ENCODE measurements at regions not wholly inside any gene's neighbourhood (a gene's known extent, or its start where the extent isn't known, plus 50 kb on each side); places are given as distances from the start of the nearest gene placed in this dataset.

DNA sequence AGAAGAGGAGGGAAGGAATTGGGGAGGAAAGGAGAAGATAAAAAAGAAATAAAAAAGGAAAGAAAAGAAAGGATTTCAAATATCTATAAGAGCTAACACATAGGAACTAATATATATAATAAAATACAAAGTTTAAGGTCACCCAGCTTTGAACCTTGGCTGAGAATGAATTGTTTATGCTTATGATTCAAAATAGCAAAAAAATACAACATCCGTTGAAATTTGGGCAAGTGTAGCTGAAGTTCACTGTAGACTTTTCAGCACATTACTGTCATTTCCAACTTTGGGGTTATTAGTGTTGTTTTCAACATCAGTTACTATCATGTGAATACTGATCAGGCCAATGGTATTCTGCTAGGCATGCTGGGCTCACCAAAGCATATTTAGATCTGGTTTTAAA lies 395.2 kb upstream of the INTU start:
- H3K9me3 ChIP-seq (ENCODE audit: control insufficient read depth in 4 of 4, insufficient read depth in 3 of 4, low read length in 3 of 4): no peaks in the 10 kb centered on the region

DNA sequence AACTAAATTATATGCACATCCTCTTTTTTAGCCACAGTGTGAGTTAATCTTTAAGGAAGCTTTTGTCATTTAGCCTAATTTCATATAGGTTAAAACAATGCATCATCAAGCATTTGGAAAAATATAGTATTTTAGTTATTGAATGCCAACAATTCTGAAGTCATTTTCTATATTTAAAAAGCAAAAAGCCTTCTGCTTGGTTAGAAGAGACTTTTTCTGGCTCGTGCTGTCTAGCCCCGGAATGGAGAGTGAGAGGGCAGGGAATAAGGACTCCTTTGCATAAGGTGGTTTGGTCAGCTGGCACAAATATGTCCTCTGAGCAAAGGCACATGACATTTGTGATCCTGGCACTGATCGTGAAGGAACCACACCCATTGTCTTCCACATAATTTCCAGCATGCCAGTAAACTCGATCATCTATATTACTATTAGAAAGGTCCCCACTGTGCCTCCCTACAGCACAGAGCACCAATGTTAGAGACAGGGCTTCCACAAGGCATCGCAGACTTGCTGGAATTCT lies 393.7 kb upstream of the INTU start:
- TF ChIP-seq, protein P1, sequence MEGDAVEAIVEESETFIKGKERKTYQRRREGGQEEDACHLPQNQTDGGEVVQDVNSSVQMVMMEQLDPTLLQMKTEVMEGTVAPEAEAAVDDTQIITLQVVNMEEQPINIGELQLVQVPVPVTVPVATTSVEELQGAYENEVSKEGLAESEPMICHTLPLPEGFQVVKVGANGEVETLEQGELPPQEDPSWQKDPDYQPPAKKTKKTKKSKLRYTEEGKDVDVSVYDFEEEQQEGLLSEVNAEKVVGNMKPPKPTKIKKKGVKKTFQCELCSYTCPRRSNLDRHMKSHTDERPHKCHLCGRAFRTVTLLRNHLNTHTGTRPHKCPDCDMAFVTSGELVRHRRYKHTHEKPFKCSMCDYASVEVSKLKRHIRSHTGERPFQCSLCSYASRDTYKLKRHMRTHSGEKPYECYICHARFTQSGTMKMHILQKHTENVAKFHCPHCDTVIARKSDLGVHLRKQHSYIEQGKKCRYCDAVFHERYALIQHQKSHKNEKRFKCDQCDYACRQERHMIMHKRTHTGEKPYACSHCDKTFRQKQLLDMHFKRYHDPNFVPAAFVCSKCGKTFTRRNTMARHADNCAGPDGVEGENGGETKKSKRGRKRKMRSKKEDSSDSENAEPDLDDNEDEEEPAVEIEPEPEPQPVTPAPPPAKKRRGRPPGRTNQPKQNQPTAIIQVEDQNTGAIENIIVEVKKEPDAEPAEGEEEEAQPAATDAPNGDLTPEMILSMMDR (IDR thresholded peaks at IDR 0.05; ENCODE audit: control extremely low read depth, extremely low read depth): no peak
- no peaks in the 10 kb centered on the region for H3K27me3 ChIP-seq (ENCODE audit: control insufficient read depth in 3 of 3, insufficient read depth in 3 of 3, low read length in 2 of 3)
- H3K4me1 ChIP-seq (ENCODE audit: control insufficient read depth in 5 of 5, insufficient read depth in 5 of 5, low read length in 5 of 5): peaks cover 0 to 9% (median 0%) of the 10 kb centered on the region in 5 donors
- ATAC-seq (ENCODE audit: insufficient read depth, low FRiP score) (no peak), DNase-seq (no peak)
- no peak overlapping the region for H3K9ac ChIP-seq (ENCODE audit: insufficient read depth in 1 of 2, low read length in 2 of 2)
- H3K4me3 ChIP-seq: no peak overlapping the region
- H3K9me3 ChIP-seq (ENCODE audit: control insufficient read depth in 4 of 4, insufficient read depth in 3 of 4, low read length in 3 of 4): no peaks in the 10 kb centered on the region
- H3K36me3 ChIP-seq (ENCODE audit: control insufficient read depth in 4 of 4, insufficient read depth in 4 of 4, low read length in 4 of 4): no peaks in the 10 kb centered on the region
- H3K27ac ChIP-seq (ENCODE audit: low read depth in 1 of 2, low read length in 1 of 2): no peak overlapping the region
- WGBS, 2 donors: 72 to 87% methylated on average over 5 of the region's 5 CpGs

More for the DNA sequence above, 395.2 kb upstream of the INTU start:
- ATAC-seq (ENCODE audit: insufficient read depth, low FRiP score): no peak
- H3K36me3 ChIP-seq (ENCODE audit: control insufficient read depth in 4 of 4, insufficient read depth in 4 of 4, low read length in 4 of 4): no peaks in the 10 kb centered on the region
- no peak overlapping the region for H3K9ac ChIP-seq (ENCODE audit: insufficient read depth in 1 of 2, low read length in 2 of 2)
- no peak overlapping the region for H3K4me3 ChIP-seq
- TF ChIP-seq, protein P1 (IDR thresholded peaks at IDR 0.05; ENCODE audit: control extremely low read depth, extremely low read depth): no peak
- no peak overlapping the region for H3K27ac ChIP-seq (ENCODE audit: low read depth in 1 of 2, low read length in 1 of 2)
- WGBS, 2 donors: 74 to 80% methylated on average over 1 of the region's 1 CpG
- DNase-seq: peak in 2 of 3 donors; percentile 77 to 89
- peaks cover 0 to 9% (median 0%) of the 10 kb centered on the region in 5 donors for H3K4me1 ChIP-seq (ENCODE audit: control insufficient read depth in 5 of 5, insufficient read depth in 5 of 5, low read length in 5 of 5)
- H3K27me3 ChIP-seq (ENCODE audit: control insufficient read depth in 3 of 3, insufficient read depth in 3 of 3, low read length in 2 of 3): no peaks in the 10 kb centered on the region

DNA sequence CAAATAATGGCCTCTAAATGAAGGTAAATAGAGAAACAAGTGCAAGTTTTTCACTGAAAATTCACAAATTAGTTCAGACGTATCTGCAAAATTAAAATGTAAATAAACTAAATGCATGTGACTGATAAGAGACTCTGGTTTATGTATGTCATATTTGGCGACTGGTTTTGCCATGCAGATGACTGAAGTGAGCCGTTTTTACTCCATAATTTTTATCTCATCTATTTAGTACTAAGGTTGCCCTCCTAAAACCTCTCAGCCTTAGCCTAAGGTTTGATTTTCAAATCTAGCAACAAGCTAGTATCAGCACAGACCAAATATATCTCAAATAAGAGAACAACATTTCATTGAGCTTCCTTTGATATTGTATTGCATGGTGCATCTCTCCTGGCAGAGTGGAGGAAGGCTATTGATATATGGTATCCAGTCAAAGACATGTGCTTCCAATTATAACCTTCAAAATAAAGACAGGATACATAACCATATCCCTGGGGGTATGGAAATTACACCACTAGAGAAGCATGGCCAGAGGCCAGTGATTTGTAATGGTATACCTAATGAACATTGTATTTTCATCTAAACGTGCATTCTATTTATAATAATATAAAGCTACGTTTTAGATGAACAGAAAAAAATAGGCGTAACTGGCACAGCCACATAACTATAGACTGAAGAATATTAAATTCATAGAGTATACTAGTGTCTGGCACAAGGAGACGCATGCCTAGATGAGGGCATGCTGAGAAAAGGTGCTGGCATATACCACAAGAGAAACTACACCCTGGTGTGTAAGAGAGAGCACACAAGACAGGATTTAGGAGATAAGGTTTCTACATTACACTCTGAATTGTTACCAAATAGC lies 392.6 kb upstream of the INTU start:
- Histone ChIP-seq H3K9me3 (ENCODE audit: control insufficient read depth in 4 of 4, insufficient read depth in 3 of 4, low read length in 3 of 4) (no peaks in the 10 kb centered on the region), H3K27me3 (ENCODE audit: control insufficient read depth in 3 of 3, insufficient read depth in 3 of 3, low read length in 2 of 3) (no peaks in the 10 kb centered on the region), H3K4me3 (no peak overlapping the region), H3K36me3 (ENCODE audit: control insufficient read depth in 4 of 4, insufficient read depth in 4 of 4, low read length in 4 of 4) (no peaks in the 10 kb centered on the region), H3K4me1 (ENCODE audit: control insufficient read depth in 5 of 5, insufficient read depth in 5 of 5, low read length in 5 of 5) (peaks cover 0 to 9% (median 0%) of the 10 kb centered on the region in 5 donors), H3K9ac (ENCODE audit: insufficient read depth in 1 of 2, low read length in 2 of 2) (no peak overlapping the region), H3K27ac (ENCODE audit: low read depth in 1 of 2, low read length in 1 of 2) (no peak overlapping the region)
- DNase-seq: no peak
- TF ChIP-seq, protein P1 (IDR thresholded peaks at IDR 0.05; ENCODE audit: control extremely low read depth, extremely low read depth): no peak
- WGBS, 2 donors: 85 to 88% methylated on average over 7 of the region's 7 CpGs
- ATAC-seq (ENCODE audit: insufficient read depth, low FRiP score): no peak

All from lung (tissue), 11 donors.